ENCODE measurements at regions not wholly inside any gene's neighbourhood (a gene's known extent, or its start where the extent isn't known, plus 50 kb on each side); places are given as distances from the start of the nearest gene placed in this dataset.
A peak's percentile ranks its signal among the peaks of the same experiment; 100 is the strongest.

- no peak for DNase-seq (ENCODE audit: low read depth)
These were observed 124.9 kb upstream of the MED13L start for GRCh38 chr12:116402163-116402939.

GRCh38 chr12:116403546-116403945, 126.1 kb upstream of the MED13L start:
- no peak for DNase-seq (ENCODE audit: low read depth)

- no peak for DNase-seq (ENCODE audit: low read depth)
These were observed 126.8 kb upstream of the MED13L start for GRCh38 chr12:116404247-116404646.

- DNase-seq (ENCODE audit: low read depth), result no peak
These were observed 127.6 kb upstream of the MED13L start for GRCh38 chr12:116404913-116405611.

GRCh38 chr12:116406529-116406928, 129.0 kb upstream of the MED13L start:
- DNase-seq (ENCODE audit: low read depth), result peak; percentile 94

- DNase-seq (ENCODE audit: low read depth), result no peak
These were observed 131.2 kb upstream of the MED13L start for GRCh38 chr12:116408489-116409250.

GRCh38 chr12:116411977-116412376, 134.5 kb upstream of the MED13L start:
- DNase-seq (ENCODE audit: low read depth), result no peak

- no peak for DNase-seq (ENCODE audit: low read depth)
These were observed 137.4 kb upstream of the MED13L start for GRCh38 chr12:116414891-116415290.

GRCh38 chr12:116415408-116416108, 138.1 kb upstream of the MED13L start:
- no peak for DNase-seq (ENCODE audit: low read depth)

- DNase-seq (ENCODE audit: low read depth), result no peak
These were observed 138.7 kb upstream of the MED13L start for GRCh38 chr12:116416166-116416565.

- DNase-seq (ENCODE audit: low read depth), result no peak
These were observed 140.6 kb upstream of the MAP1LC3B2 start for GRCh38 chr12:116418551-116418950.

- no peak for DNase-seq (ENCODE audit: low read depth)
These were observed 138.8 kb upstream of the MAP1LC3B2 start for GRCh38 chr12:116420227-116420880.

GRCh38 chr12:116421785-116422538, 137.2 kb upstream of the MAP1LC3B2 start:
- DNase-seq (ENCODE audit: low read depth), result no peak

GRCh38 chr12:116423094-116423493, 136.1 kb upstream of the MAP1LC3B2 start:
- peak; percentile 54 for DNase-seq (ENCODE audit: low read depth)

GRCh38 chr12:116425256-116426193, 133.7 kb upstream of the MAP1LC3B2 start:
- no peak for DNase-seq (ENCODE audit: low read depth)

GRCh38 chr12:116426391-116427136, 132.6 kb upstream of the MAP1LC3B2 start:
- peak; percentile 99 for DNase-seq (ENCODE audit: low read depth)

- DNase-seq (ENCODE audit: low read depth), result peak; percentile 78
These were observed 131.8 kb upstream of the MAP1LC3B2 start for GRCh38 chr12:116427200-116427930.

GRCh38 chr12:116429826-116430360, 129.3 kb upstream of the MAP1LC3B2 start:
- no peak for DNase-seq (ENCODE audit: low read depth)
